KMS-11 (cell line): ENCODE measurements at regions not wholly inside any gene's neighbourhood (a gene's known extent, or its start where the extent isn't known, plus 50 kb on each side); places are given as distances from the start of the nearest gene placed in this dataset.

Source experiments
- H2AFZ ChIP-seq: fragments of 200-600 bp; sonication (generic); 2 replicates; pipeline ENCODE4 v1.6.1; 2016; ENCODE audit warnings: antibody characterized with exemption, mixed run types, low read depth
- H3K27ac ChIP-seq: fragments of 200-600 bp; sonication (generic); 2 replicates; pipeline ENCODE4 v1.6.1; 2016; ENCODE audit warnings: mild to moderate bottlenecking, mixed run types
- H3K27me3 ChIP-seq: fragments of 200-600 bp; sonication (generic); 2 replicates; pipeline ENCODE4 v1.6.1; 2017; ENCODE audit warnings: mild to moderate bottlenecking, low read depth, mixed run types, moderate library complexity; ENCODE audit not compliant: insufficient read depth
- H3K36me3 ChIP-seq: fragments of 200-600 bp; sonication (generic); 2 replicates; pipeline ENCODE4 v1.6.1; 2017; ENCODE audit warnings: mild to moderate bottlenecking, mixed run types; ENCODE audit not compliant: insufficient read depth
- H3K4me1 ChIP-seq: fragments of 200-600 bp; sonication (generic); 2 replicates; pipeline ENCODE4 v1.6.1; 2016; ENCODE audit warnings: mild to moderate bottlenecking, low read depth, mixed run types; ENCODE audit not compliant: poor library complexity, severe bottlenecking
- H3K4me2 ChIP-seq: fragments of 200-600 bp; sonication (generic); 2 replicates; pipeline ENCODE4 v1.7.0; 2016; ENCODE audit warnings: mild to moderate bottlenecking, mixed run types
- H3K4me3 ChIP-seq: fragments of 200-600 bp; sonication (generic); IDR thresholded peaks from 2 replicates; pipeline ENCODE4 v1.6.1; 2017; ENCODE audit warnings: low read depth, low read length, mixed read lengths; ENCODE audit not compliant: insufficient read depth
- H3K79me2 ChIP-seq: fragments of 200-600 bp; sonication (generic); 2 replicates; pipeline ENCODE4 v1.6.1; 2016; ENCODE audit warnings: low read depth, mixed run types; ENCODE audit not compliant: insufficient read depth
- H3K9ac ChIP-seq: fragments of 200-600 bp; sonication (generic); 2 replicates; pipeline ENCODE4 v1.6.1; 2016; ENCODE audit warnings: mild to moderate bottlenecking, mixed run types
- H4K20me1 ChIP-seq: fragments of 200-600 bp; sonication (generic); 2 replicates; pipeline ENCODE4 v1.6.1; 2016; ENCODE audit warnings: mild to moderate bottlenecking, mixed run types; ENCODE audit not compliant: insufficient read depth
- TF ChIP-seq, protein P1 (sequence below): fragments of 200-600 bp; sonication (generic); conservative IDR thresholded peaks from 2 replicates; pipeline ENCODE4 v1.6.1; 2017; ENCODE audit warnings: low read depth, mild to moderate bottlenecking, antibody characterized with exemption, low read length, moderate library complexity, mixed read lengths

DNA sequence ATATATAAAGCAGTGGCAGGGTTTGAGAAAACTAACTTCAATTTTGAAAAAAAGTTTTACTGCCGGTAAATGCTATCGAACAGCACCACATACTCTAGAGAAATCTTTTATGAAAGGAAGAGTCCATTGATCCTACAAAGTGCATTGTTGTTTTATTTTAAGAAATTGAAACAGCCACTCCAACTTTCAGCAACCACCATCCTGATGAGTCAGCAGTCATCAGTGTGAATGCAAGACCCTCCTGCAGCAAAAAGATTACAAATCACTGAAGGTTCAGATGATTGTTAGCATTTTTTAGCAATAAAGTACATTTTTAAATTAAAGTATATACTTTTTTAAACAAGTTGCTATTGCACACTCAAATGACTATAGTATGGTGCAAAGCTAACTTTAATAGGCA is 1017.7 kb upstream of the CRIM1 start:
- H3K79me2 ChIP-seq = no peaks in the 10 kb centered on the region
- H3K4me2 ChIP-seq = peak overlapping the region; percentile 14; the same call in 1 of the 2 replicates
- no peak overlapping the region for H3K9ac ChIP-seq
- no peaks in the 10 kb centered on the region for H3K27me3 ChIP-seq
- no peaks in the 10 kb centered on the region for H3K36me3 ChIP-seq
- no peak overlapping the region for H3K27ac ChIP-seq
- TF ChIP-seq, protein P1, sequence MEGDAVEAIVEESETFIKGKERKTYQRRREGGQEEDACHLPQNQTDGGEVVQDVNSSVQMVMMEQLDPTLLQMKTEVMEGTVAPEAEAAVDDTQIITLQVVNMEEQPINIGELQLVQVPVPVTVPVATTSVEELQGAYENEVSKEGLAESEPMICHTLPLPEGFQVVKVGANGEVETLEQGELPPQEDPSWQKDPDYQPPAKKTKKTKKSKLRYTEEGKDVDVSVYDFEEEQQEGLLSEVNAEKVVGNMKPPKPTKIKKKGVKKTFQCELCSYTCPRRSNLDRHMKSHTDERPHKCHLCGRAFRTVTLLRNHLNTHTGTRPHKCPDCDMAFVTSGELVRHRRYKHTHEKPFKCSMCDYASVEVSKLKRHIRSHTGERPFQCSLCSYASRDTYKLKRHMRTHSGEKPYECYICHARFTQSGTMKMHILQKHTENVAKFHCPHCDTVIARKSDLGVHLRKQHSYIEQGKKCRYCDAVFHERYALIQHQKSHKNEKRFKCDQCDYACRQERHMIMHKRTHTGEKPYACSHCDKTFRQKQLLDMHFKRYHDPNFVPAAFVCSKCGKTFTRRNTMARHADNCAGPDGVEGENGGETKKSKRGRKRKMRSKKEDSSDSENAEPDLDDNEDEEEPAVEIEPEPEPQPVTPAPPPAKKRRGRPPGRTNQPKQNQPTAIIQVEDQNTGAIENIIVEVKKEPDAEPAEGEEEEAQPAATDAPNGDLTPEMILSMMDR = no peak
- H2AFZ ChIP-seq = no peak overlapping the region
- no peak overlapping the region for H3K4me3 ChIP-seq
- H3K4me1 ChIP-seq = peaks cover 13% of the 10 kb centered on the region
- H4K20me1 ChIP-seq = no peaks in the 10 kb centered on the region

- no peak overlapping the region for H2AFZ ChIP-seq
- no peak overlapping the region for H3K4me3 ChIP-seq
- no peaks in the 10 kb centered on the region for H3K79me2 ChIP-seq
- TF ChIP-seq, protein P1 = no peak
- no peak overlapping the region for H3K4me2 ChIP-seq
- no peaks in the 10 kb centered on the region for H3K27me3 ChIP-seq
- no peak overlapping the region for H3K9ac ChIP-seq
- no peaks in the 10 kb centered on the region for H4K20me1 ChIP-seq
- H3K36me3 ChIP-seq = no peaks in the 10 kb centered on the region
- H3K27ac ChIP-seq = no peak overlapping the region
- H3K4me1 ChIP-seq = no peaks in the 10 kb centered on the region
These were observed 1041.5 kb upstream of the CRIM1 start for GRCh38 chr2:35314049-35314448.

DNA sequence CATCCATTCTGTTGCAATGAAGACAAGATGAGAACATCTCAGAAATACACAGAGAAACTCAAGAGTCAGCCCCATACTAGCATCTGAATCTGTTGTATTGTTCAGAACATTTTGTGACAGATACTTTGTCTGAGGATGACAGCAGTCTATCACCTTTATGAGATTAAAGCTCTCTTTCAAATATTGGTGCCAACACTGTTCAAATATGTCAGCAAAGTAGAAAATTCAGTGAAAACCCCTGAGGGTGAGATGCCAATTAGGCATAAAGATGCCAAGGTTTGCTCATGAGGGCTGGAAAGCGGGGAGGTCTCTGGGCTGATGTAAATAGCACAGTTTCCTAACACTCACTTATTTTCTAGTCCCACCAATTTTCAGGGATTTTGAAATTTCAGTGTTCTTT is 1054.2 kb upstream of the CRIM1 start:
- H3K79me2 ChIP-seq = no peaks in the 10 kb centered on the region
- H3K4me1 ChIP-seq = no peaks in the 10 kb centered on the region
- no peak overlapping the region for H3K4me3 ChIP-seq
- no peaks in the 10 kb centered on the region for H3K27me3 ChIP-seq
- H3K9ac ChIP-seq = no peak overlapping the region
- H3K4me2 ChIP-seq = no peak overlapping the region
- no peak overlapping the region for H2AFZ ChIP-seq
- no peak overlapping the region for H3K27ac ChIP-seq
- TF ChIP-seq, protein P1 = no peak
- H4K20me1 ChIP-seq = no peaks in the 10 kb centered on the region
- no peaks in the 10 kb centered on the region for H3K36me3 ChIP-seq

GRCh38 chr2:35298493-35298892 is 1057.1 kb upstream of the CRIM1 start:
- Histone ChIP-seq H3K9ac (no peak overlapping the region), H3K79me2 (no peaks in the 10 kb centered on the region), H3K4me3 (no peak overlapping the region), H4K20me1 (no peaks in the 10 kb centered on the region), H3K27ac (no peak overlapping the region), H2AFZ (no peak overlapping the region), H3K4me2 (no peak overlapping the region), H3K4me1 (no peaks in the 10 kb centered on the region), H3K27me3 (no peaks in the 10 kb centered on the region), H3K36me3 (no peaks in the 10 kb centered on the region)
- TF ChIP-seq, protein P1 = no peak
